LNCaP clone FGC (cell line): ENCODE measurements at regions not wholly inside any gene's neighbourhood (a gene's known extent, or its start where the extent isn't known, plus 50 kb on each side); places are given as distances from the start of the nearest gene placed in this dataset.

Source experiments
- DNase-seq: peaks from one replicate; pipeline ENCODE4 v3.0.0-alpha.2; 2011; ENCODE audit warnings: low read depth
- H3K4me3 ChIP-seq: 2 replicates; pipeline ENCODE4 v1.5.1; 2011; ENCODE audit warnings: mild to moderate bottlenecking, low read depth, low read length, control low read depth
- TF ChIP-seq, protein P1 (sequence below): IDR thresholded peaks from 2 replicates; pipeline ENCODE4 v1.5.1; 2012; ENCODE audit warnings: mild to moderate bottlenecking; ENCODE audit not compliant: control insufficient read depth, insufficient read depth; ENCODE audit errors: extremely low read depth

GRCh38 chr11:69970785-69971535, 107.2 kb upstream of the ANO1 start:
- H3K4me3 ChIP-seq = no peak overlapping the region
- DNase-seq = no peak
- TF ChIP-seq, protein P1, sequence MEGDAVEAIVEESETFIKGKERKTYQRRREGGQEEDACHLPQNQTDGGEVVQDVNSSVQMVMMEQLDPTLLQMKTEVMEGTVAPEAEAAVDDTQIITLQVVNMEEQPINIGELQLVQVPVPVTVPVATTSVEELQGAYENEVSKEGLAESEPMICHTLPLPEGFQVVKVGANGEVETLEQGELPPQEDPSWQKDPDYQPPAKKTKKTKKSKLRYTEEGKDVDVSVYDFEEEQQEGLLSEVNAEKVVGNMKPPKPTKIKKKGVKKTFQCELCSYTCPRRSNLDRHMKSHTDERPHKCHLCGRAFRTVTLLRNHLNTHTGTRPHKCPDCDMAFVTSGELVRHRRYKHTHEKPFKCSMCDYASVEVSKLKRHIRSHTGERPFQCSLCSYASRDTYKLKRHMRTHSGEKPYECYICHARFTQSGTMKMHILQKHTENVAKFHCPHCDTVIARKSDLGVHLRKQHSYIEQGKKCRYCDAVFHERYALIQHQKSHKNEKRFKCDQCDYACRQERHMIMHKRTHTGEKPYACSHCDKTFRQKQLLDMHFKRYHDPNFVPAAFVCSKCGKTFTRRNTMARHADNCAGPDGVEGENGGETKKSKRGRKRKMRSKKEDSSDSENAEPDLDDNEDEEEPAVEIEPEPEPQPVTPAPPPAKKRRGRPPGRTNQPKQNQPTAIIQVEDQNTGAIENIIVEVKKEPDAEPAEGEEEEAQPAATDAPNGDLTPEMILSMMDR = no peak

DNA sequence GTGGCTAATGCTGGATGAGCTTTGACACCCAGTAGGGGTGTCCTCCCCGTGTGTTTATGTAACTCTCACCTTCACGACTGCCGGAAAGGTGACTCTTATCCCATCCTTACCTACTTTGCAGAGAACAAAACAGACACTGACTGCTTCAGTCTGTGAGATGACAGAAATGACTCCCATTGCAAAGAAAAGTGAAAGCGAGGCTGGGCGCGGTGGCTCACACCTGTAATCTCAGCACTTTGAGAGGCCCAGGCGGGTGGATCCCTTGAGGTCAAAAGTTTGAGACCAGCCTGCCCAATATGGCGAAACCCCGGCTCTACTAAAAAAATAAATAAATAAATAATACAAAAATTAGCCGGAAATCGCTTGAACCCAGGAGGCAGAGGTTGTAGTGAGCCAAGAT, 106.4 kb upstream of the ANO1 start:
- H3K4me3 ChIP-seq = no peak overlapping the region
- TF ChIP-seq, protein P1 = no peak
- DNase-seq = no peak

- TF ChIP-seq, protein P1 = no peak
Observed at GRCh38 chr11:69972351-69972802, 105.7 kb upstream of the ANO1 start.

DNA sequence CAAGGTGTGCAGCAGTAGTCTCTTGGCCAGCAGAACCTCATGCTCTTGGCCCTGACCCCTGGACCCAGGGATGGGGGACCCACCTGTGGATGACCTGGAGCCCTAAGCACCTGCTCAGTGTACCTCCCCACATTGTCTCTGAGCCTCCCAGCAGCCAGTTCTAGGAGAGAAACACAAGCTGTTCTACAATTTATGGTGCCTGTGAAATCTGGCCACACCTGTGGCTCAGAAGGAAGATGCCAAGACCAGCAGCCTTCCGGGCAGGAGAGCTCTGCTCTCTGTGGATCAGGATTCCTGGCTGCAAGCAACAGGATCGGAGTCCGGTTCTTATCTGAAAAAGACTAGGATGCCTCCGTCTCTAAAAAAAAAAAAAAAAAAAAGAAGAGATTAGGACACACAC, 103.6 kb upstream of the ANO1 start:
- no peak for DNase-seq
- H3K4me3 ChIP-seq = no peak overlapping the region
- TF ChIP-seq, protein P1 = no peak

More at GRCh38 chr11:69972351-69972802, 105.7 kb upstream of the ANO1 start:
- DNase-seq = no peak
- no peak overlapping the region for H3K4me3 ChIP-seq

DNA sequence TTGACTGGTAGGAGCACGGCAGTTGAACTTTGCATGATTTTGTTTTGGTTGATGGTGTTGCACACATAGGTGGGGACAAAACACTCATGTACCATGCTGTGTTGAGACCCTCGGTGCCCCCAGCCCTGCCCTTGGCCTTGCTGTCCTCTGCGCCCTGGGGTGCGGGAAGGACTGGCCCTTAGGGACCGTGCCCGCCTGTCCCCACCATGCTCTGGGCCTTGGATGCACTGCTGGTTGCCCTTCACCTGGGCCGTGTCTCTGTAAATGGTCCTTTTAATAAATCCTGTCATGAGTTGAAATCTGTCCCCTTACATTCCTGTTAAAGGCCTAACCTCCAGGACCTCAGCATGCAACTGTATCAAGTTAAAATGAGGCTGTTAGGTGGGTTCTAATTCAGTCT, 102.3 kb upstream of the ANO1 start:
- DNase-seq = no peak
- no peak overlapping the region for H3K4me3 ChIP-seq
- TF ChIP-seq, protein P1 = no peak

DNA sequence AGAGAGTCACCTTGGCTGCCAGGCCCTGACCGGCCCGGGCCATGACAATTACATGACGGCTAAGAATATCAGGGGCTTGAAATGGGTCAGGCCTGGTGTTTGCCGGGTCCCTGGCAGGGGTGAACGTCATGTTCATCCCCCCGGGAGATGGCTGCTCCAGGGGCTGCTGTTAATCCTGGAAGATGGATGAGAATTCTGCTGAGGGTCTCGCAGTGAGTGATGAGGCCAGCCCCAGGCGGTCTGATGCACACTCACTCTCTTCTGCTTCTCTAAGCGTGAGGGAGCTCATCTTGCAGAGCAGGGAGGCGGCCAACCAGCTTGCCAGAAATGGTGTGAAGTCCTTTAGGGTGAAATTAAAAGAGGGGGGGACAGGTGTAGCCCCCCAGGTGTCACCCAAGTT, 101.3 kb upstream of the ANO1 start:
- TF ChIP-seq, protein P1 = no peak
- no peak overlapping the region for H3K4me3 ChIP-seq
- DNase-seq = no peak

GRCh38 chr11:69977951-69978350, 100.2 kb upstream of the ANO1 start:
- TF ChIP-seq, protein P1 = no peak
- DNase-seq = no peak
- H3K4me3 ChIP-seq = no peak overlapping the region
